ENCODE measurements at regions not wholly inside any gene's neighbourhood (a gene's known extent, or its start where the extent isn't known, plus 50 kb on each side); places are given as distances from the start of the nearest gene placed in this dataset.

- TF ChIP-seq CTCF (IDR thresholded peaks at IDR 0.05) = no peak
- TF ChIP-seq EP300 (IDR thresholded peaks at IDR 0.05) = no peak
- no peak for TF ChIP-seq POLR2A (IDR thresholded peaks at IDR 0.05)
Observed at GRCh38 chr7:73940701-73941238, 79.8 kb downstream of the TMEM270 start.
